MM.1S (cell line): ENCODE measurements at regions not wholly inside any gene's neighbourhood (a gene's known extent, or its start where the extent isn't known, plus 50 kb on each side); places are given as distances from the start of the nearest gene placed in this dataset.

Experiments
- DNase-seq: peaks from one replicate; pipeline ENCODE4 v3.0.0-alpha.2; 2015
- H2AFZ ChIP-seq: fragments of 300-600 bp; sonication (generic); 2 replicates; pipeline ENCODE4 v1.6.0; 2016; ENCODE audit warnings: antibody characterized with exemption, low read length
- H3F3A ChIP-seq: fragments of 300-600 bp; sonication (generic); 2 replicates; pipeline ENCODE4 v1.6.1; 2016; ENCODE audit warnings: mild to moderate bottlenecking, antibody characterized with exemption, low read length, moderate library complexity, mixed read lengths; ENCODE audit not compliant: insufficient read depth
- H3K27ac ChIP-seq: fragments of 300-600 bp; sonication (generic); 2 replicates; pipeline ENCODE4 v1.5.1; 2016; ENCODE audit warnings: mild to moderate bottlenecking, low read length
- H3K27me3 ChIP-seq: fragments of 300-600 bp; sonication (generic); replicated peaks from 2 replicates; pipeline ENCODE4 v1.6.0; 2016; ENCODE audit warnings: low read length; ENCODE audit not compliant: insufficient read depth
- H3K36me3 ChIP-seq: fragments of 300-600 bp; sonication (generic); replicated peaks from 2 replicates; pipeline ENCODE4 v1.6.1; 2016; ENCODE audit warnings: mild to moderate bottlenecking, low read length, mixed read lengths; ENCODE audit not compliant: insufficient read depth
- H3K4me1 ChIP-seq: fragments of 300-600 bp; sonication (generic); 2 replicates; pipeline ENCODE4 v1.6.1; 2016; ENCODE audit warnings: low read length, mixed read lengths
- H3K4me2 ChIP-seq: fragments of 300-600 bp; sonication (generic); 2 replicates; pipeline ENCODE4 v1.6.0; 2016; ENCODE audit warnings: low read depth, low read length
- H3K4me3 ChIP-seq: fragments of 300-600 bp; sonication (generic); 2 replicates; pipeline ENCODE4 v1.5.1; 2016; ENCODE audit warnings: low read length, mixed read lengths
- H3K79me2 ChIP-seq: fragments of 300-600 bp; sonication (generic); 2 replicates; pipeline ENCODE4 v1.6.1; 2016; ENCODE audit warnings: mixed run types, low read length, mixed read lengths
- H3K9ac ChIP-seq: fragments of 300-600 bp; sonication (generic); 2 replicates; pipeline ENCODE4 v1.6.1; 2016; ENCODE audit warnings: low read length, mixed read lengths
- H3K9me2 ChIP-seq: fragments of 300-600 bp; sonication (generic); replicated peaks from 2 replicates; pipeline ENCODE4 v1.6.1; 2016; ENCODE audit warnings: mild to moderate bottlenecking, low read length, mixed read lengths; ENCODE audit not compliant: insufficient read depth
- H3K9me3 ChIP-seq: fragments of 300-600 bp; sonication (generic); replicated peaks from 2 replicates; pipeline ENCODE4 v1.6.1; 2016; ENCODE audit warnings: mild to moderate bottlenecking, low read length, mixed read lengths; ENCODE audit not compliant: insufficient read depth
- H4K20me1 ChIP-seq: fragments of 300-600 bp; sonication (generic); 2 replicates; pipeline ENCODE4 v1.6.1; 2016; ENCODE audit warnings: mild to moderate bottlenecking, low read length, moderate library complexity, mixed read lengths; ENCODE audit not compliant: insufficient read depth
- EZH2 ChIP-seq: fragments of 300-600 bp; sonication (generic); optimal IDR thresholded peaks from 2 replicates; pipeline ENCODE3; 2017; ENCODE audit warnings: low read depth, mild to moderate bottlenecking, antibody characterized with exemption, low read length, mixed read lengths
- EZH2phosphoT487 ChIP-seq: fragments of 300-600 bp; sonication (generic); IDR thresholded peaks from 2 replicates; pipeline ENCODE4 v1.6.1; 2018; ENCODE audit warnings: antibody characterized with exemption, low read length
- TF ChIP-seq, protein P1 (sequence below): fragments of 300-600 bp; sonication (generic); IDR thresholded peaks from 2 replicates; pipeline ENCODE4 v1.5.1; 2016; ENCODE audit warnings: antibody characterized with exemption, low read length, mixed read lengths

DNA sequence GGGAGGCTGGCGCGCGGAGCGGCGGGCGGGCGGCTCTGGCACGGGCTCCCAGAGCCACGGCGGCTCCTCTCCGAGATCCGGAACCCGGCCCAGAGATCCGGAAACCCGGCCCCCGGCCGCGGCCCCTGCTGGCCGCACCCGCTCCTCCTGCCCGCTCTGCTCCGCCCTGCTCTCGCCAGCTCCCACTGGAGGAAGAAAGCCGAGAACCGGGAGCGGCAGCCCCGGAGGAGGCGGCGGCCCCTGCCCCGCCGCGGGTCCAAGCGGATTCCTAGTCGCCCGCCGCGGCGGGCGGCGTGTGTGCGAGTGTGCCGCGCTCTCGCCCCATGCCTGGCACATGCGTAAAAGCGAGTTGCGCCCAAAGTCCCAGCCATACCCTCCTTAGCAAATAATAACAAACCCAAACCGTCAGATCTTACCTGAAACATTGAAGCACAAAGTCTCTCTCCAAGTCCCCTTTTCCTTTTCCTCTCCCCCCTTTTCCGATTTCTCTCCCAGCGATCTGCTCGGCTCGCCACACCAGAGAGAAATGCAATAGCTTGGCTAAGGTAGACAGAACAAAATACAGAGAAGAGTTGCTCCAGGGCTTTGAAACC, 108.7 kb upstream of the KCTD1 start:
- Histone ChIP-seq H3K36me3 (no peaks in the 10 kb centered on the region), H3K9ac (peak overlapping the region; percentile 29; the same call in 1 of the 2 replicates), H3K9me3 (no peaks in the 10 kb centered on the region), H3K4me2 (peak overlapping the region; percentile 96), H4K20me1 (no peaks in the 10 kb centered on the region), H3K9me2 (no peaks in the 10 kb centered on the region), H2AFZ (peak overlapping the region; percentile 88), H3K4me3 (peak overlapping the region; percentile 74), H3K27ac (no peak overlapping the region), H3F3A (peaks cover 8% of the 10 kb centered on the region; the same call in 1 of the 2 replicates), H3K79me2 (no peaks in the 10 kb centered on the region), H3K27me3 (peaks cover 18% of the 10 kb centered on the region), H3K4me1 (no peaks in the 10 kb centered on the region)
- peak; percentile 60 for DNase-seq
- no peak for TF ChIP-seq EZH2
- no peak for TF ChIP-seq EZH2phosphoT487
- TF ChIP-seq, protein P1, sequence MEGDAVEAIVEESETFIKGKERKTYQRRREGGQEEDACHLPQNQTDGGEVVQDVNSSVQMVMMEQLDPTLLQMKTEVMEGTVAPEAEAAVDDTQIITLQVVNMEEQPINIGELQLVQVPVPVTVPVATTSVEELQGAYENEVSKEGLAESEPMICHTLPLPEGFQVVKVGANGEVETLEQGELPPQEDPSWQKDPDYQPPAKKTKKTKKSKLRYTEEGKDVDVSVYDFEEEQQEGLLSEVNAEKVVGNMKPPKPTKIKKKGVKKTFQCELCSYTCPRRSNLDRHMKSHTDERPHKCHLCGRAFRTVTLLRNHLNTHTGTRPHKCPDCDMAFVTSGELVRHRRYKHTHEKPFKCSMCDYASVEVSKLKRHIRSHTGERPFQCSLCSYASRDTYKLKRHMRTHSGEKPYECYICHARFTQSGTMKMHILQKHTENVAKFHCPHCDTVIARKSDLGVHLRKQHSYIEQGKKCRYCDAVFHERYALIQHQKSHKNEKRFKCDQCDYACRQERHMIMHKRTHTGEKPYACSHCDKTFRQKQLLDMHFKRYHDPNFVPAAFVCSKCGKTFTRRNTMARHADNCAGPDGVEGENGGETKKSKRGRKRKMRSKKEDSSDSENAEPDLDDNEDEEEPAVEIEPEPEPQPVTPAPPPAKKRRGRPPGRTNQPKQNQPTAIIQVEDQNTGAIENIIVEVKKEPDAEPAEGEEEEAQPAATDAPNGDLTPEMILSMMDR = no peak

GRCh38 chr18:26656431-26656943, 108.1 kb upstream of the KCTD1 start:
- peak overlapping the region; percentile 48; the same call in 1 of the 2 replicates for H2AFZ ChIP-seq
- no peaks in the 10 kb centered on the region for H3K79me2 ChIP-seq
- H3K9me2 ChIP-seq = no peaks in the 10 kb centered on the region
- no peaks in the 10 kb centered on the region for H3K9me3 ChIP-seq
- H3K27me3 ChIP-seq = peaks cover 18% of the 10 kb centered on the region
- H3K27ac ChIP-seq = no peak overlapping the region
- H3K9ac ChIP-seq = no peak overlapping the region
- H3K4me2 ChIP-seq = peak overlapping the region; percentile 72
- no peaks in the 10 kb centered on the region for H3K36me3 ChIP-seq
- no peaks in the 10 kb centered on the region for H4K20me1 ChIP-seq
- peaks cover 8% of the 10 kb centered on the region; the same call in 1 of the 2 replicates for H3F3A ChIP-seq
- peak overlapping the region; percentile 63 for H3K4me3 ChIP-seq
- H3K4me1 ChIP-seq = no peaks in the 10 kb centered on the region
- TF ChIP-seq, protein P1 = no peak
- TF ChIP-seq EZH2 (no peak), EZH2phosphoT487 (no peak)
- no peak for DNase-seq

DNA sequence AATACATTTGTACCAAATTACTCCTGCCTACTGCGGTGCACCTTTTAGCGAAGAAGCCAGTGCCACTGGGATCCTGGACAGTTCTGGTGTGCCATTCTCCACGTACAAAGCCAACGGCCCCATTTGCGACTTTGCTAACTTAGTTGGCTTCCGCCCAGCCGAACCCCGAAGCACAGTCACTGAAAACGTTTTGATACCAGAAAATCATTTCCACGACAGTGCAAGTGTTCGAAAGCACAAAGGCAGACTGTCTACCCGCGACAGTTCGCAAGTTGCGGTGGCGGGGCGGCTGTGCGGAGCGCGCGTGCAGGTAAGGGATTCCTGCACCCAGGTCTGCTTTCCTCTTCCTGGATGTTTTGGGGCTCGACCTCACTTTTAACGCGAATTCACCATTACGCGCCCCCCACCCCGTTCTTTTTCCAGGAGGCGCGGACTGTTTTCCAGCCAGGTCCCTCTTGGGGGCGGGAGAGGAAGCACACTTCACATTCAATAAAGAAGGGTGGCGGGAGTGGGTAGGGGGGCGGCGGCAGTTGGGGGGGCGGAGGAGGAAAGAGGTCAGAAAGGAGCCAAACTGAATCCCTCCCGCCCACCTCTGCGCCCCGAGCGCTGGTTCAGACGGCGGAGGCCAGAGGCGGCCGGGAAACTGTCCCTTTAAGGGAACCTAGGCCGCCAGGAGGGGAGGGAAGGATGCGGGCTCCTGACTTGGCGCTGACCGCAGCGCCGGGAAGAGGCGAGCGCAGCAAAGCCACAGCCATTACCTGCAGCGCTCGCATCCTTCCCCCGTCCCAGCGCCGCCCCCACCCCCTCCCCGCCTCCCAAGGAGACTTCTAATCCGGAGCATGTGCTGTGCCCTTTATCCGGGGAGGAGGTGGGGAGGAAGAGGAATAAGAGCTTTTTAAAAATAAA, 107.4 kb upstream of the KCTD1 start:
- peak overlapping the region; percentile 48; the same call in 1 of the 2 replicates for H2AFZ ChIP-seq

More for the DNA sequence above, 107.4 kb upstream of the KCTD1 start:
- peak overlapping the region; percentile 72 for H3K4me2 ChIP-seq
- H3K9me2 ChIP-seq = no peaks in the 10 kb centered on the region
- peak; percentile 12 for DNase-seq
- peak overlapping the region; percentile 63 for H3K4me3 ChIP-seq
- no peak overlapping the region for H3K27ac ChIP-seq
- no peak overlapping the region for H3K9ac ChIP-seq
- TF ChIP-seq EZH2phosphoT487 (no peak), EZH2 (no peak)
- TF ChIP-seq, protein P1 = no peak
- no peaks in the 10 kb centered on the region for H3K79me2 ChIP-seq
- H3K9me3 ChIP-seq = no peaks in the 10 kb centered on the region
- no peaks in the 10 kb centered on the region for H3K36me3 ChIP-seq
- H3K4me1 ChIP-seq = no peaks in the 10 kb centered on the region
- H3F3A ChIP-seq = peaks cover 8% of the 10 kb centered on the region; the same call in 1 of the 2 replicates
- no peaks in the 10 kb centered on the region for H4K20me1 ChIP-seq
- H3K27me3 ChIP-seq = peaks cover 18% of the 10 kb centered on the region
